ENCODE measurements at regions not wholly inside any gene's neighbourhood (a gene's known extent, or its start where the extent isn't known, plus 50 kb on each side); places are given as distances from the start of the nearest gene placed in this dataset.
"Not testable (repeated sequence)": the region's sequence is repeated elsewhere in the genome, so short reads cannot be mapped to it uniquely, and the experiment has no call there.

DNA sequence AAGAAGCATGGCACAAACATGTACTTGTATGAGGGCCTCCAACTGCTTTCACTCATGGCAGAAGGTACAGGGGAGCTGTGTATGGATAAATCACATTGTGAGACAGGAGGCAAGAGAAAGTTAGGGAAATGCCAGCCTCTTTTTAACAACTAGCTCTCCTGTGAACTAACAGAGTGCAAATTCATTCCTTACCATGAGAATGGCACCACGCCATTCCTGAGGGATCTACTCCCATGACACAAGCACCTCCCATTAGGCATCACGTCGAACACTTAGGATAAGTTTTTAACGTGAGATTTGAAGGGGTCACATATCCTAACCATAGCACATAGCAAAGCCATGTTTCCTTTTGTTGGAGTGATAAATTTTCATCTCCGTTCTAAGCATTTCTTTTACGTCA, 747.2 kb upstream of the CHD1 start:
- intact Hi-C loops (cut with DNase I), result no loop called here
- DNase-seq, result no peak

DNA sequence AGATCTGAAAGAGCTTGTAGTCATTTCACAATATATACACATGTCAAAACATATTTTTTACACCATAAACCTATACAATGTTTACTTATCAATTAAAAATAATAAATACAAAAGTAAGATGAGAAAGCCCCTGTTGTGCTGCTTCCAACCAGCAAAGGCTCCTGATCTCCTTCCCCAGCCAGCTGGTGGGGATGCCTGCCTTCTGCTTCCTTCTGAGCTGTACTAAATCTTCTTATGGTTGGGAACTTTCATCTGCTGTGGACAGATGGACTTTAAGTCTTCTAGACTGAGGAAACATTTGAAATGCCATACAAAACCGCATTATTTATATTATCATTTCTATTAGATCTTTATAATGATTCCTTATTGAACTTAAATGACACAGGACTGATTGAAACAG, 745.3 kb upstream of the CHD1 start:
- intact Hi-C loops (cut with DNase I), result no loop called here
- DNase-seq, result no peak

DNA sequence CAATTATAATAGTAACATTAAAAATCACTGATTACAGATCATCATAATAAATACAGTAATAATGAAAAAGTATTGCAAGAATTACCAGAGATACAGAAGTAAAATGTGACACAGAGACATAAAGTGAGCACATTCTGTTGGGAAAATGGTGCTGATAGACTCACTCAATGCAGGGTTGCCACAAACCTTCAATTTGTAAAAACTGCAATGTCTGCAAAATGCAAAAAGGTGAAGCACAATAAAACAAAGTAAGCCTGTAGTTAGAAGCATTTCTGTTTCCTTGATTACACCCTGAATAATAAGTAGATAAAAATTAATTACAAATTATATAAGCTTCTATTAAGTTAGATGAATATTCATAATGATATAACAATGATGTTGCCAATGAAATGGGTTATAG, 736.2 kb upstream of the CHD1 start:
- DNase-seq, result no peak
- intact Hi-C loops (cut with DNase I), result no loop called here

DNA sequence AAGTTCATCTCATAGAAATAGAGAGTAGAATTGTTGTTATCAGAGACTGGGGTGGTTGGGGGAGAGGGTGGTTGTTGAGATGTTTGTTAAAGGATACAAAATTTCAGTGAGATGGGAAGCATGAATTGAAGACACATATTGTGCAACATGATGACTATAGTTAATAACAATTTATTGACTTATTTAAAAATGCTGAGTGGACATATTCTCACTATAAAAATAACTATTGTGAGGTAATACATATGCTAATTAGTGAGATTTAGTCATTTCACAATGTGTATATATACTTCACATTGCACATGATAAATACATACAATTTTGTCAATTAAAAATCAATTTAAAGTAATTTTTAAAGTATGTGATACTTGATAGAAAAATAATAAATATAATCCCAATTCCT, 722.5 kb upstream of the CHD1 start:
- intact Hi-C loops (cut with DNase I), result no loop called here

DNA sequence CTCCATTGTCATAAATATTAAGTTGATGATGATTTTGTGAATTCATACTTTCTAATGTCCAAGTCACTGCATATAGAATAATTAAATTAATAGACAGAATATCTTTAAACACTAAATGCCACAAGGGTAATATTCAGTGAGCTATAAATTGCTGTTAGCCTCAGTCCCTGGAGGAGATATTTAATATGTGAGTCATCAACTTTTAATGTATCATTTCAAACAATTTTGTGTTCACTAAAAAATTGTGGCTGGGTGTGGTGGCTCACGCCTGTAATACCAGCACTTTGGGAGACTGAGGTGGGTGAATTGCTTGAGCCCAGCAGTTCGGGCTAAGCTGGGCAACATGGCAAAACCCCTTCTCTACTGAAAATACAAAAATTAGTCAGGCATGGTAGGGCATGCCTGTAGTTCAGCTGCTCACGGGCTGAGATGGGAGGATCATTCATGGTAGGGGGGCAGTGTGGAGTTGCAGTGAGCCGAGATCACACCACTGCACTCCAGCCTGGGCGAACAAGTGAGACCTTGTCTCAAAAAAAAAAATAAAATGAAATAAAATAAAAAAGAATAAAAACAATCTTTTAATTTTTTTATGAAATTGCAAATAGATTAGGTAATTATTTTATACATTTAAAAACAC, 717.3 kb upstream of the CHD1 start:
- intact Hi-C loops (cut with DNase I), result no loop called here
- DNase-seq, result no peak

More for the DNA sequence above, 722.5 kb upstream of the CHD1 start:
- DNase-seq, result no peak

DNA sequence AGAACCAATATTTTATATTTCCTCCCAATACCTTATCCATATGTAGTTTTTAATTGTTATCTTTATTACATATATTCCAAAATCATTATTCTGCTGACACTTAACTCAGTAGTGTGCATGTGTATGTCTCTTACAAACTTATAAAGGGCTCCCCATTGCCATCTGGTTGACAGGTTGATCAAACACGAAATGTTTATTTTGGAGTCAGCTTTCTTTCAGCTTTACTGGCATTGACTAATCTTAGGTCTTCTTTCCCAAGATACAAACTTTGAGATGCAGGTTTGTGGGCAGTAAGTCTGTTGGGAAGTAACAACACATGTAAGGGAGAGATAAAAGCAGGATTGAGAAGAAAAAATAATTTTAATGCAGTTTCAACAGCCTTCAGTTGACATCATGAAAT, 716.0 kb upstream of the CHD1 start:
- intact Hi-C loops (cut with DNase I), result no loop called here
- DNase-seq, result no peak

DNA sequence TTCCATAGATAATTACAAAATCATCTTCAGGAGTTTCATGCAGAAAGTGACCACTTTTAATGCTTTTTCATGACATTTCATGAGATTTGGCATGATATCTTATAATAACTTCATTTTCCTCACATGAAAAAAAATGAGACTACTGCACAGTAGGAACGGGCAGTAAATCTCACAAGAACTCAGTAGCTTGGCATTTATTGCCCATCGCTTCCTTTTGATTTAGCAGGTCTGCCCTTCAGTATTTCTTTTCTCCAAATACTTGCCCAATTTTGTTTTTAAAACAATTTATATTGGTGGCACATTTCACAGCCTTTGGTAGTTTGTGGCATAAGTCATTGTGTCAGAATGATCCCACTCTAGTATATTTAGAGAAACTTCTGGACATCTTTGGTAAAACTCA, 711.8 kb upstream of the CHD1 start:
- DNase-seq, result no peak
- intact Hi-C loops (cut with DNase I), result no loop called here

DNA sequence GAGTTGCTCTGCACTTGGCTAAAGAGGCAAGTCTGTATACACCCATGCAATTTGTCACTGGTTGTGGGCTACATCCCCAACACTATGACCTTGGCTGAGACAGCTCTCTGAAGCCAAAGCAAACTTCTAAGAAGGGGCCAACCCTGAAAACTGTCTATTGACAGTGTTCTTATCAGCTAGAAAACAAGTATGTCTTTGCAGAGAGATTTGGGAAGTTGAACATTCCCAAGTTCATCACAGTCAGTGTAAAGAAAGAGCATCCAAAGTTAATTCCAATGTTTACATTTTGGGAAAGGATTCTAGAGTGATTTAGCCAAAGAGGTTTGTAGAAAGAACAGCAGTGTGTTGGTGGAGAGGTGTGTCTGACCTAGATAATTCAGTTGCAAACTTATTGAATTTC, 711.1 kb upstream of the CHD1 start:
- intact Hi-C loops (cut with DNase I), result no loop called here
- DNase-seq, result no peak

DNA sequence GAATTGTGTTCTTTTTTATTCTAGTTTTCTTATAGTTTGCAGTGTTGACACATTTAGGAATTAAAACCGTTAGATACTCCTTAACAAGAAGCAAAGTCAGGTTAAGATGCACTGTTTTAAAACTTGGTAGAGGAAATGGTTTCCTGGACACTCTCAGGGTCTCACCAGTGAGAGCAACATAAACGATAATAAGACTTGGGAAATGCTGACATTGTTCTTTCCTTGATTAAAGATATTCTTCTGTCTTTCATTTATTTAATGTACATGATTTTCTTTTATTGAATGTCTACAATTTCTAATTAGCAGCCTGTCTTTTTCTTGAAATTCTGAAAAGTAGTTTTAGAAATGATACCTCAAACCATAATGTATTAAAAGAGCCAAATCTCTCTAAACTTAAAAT, 707.9 kb upstream of the CHD1 start:
- no peak for DNase-seq
- intact Hi-C loops (cut with DNase I), result no loop called here

DNA sequence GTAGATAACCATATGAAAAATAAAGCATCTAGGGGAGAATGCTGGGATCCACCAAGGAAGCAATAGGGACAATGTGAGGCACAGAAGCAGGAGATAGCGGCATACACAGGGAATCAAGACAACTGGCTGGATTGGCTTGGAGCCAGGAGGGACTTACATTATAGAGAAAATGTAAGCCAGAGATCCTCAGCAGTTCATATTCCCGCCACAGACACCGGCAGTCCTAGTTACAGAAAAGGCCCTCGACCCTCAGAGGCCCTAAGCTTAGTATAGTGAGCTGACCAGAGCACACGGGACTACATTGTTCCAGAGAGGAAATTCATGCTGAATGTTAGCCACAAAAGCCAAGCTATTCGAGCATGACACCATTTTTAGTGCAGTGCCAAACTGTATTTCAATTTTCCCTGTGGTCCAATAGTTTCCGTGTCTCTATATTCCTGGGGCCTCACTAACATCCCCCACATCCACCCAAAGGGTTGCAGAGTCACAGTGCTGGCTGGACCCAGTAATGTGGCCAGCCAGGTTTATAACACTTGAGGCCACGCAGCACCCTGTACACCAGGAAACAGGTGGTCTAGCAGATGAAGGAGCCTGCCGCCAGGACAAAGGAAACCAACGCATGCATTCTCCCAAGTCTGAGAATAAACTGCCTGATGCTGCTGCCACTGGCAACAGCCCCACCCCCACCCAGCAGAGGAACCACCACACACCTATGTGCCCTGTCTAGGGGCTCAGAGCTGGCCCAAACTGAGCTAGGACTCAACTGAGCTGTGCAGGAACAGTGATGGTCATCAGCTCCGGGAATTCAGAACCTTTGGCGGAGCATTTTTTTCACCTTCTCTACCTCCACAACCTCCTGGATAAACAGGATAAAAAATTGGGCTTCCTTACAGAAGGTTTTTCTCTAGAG, 693.2 kb upstream of the CHD1 start:
- intact Hi-C loops (cut with DNase I), result no loop called here
- no peak for DNase-seq

DNA sequence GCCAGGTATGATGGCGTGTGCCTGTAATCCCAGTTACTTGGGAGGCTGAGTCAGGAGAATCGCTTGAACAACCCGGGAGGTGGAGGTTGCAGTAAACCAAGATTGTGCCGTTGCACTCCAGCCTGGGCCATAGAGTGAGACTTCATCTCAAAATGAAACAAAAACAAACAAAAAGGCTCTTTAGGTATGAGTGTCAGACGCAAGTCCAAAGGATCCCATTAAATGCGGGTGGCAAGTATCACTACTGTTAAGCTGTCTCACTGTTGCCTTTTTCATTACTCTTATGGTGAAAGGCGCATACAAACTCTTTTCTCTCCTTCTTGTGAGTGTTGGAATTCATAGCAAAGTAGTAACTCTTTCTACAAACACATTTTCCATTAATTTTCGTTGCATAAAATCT, 688.5 kb upstream of the CHD1 start:
- no peak for DNase-seq
- intact Hi-C loops (cut with DNase I), result no loop called here

DNA sequence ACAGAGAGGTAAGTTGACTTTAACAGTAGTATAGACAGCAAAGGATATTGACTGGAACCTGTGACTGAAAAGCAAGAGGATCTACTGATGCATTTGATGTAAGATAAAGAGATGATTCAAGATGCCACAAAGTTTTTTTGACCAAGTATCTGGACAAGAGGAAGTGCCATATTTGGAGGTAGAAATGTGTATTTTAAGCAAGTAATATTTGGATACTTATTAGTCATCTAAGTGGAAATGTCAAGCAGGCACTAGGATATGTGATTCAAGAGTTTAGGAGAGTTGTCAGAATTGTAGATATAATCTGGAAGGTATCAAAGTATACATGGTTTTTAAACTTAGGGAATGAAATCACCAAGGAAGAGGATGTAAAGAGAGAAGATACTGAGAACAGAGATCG, 686.1 kb upstream of the CHD1 start:
- no peak for DNase-seq
- intact Hi-C loops (cut with DNase I), result no loop called here

DNA sequence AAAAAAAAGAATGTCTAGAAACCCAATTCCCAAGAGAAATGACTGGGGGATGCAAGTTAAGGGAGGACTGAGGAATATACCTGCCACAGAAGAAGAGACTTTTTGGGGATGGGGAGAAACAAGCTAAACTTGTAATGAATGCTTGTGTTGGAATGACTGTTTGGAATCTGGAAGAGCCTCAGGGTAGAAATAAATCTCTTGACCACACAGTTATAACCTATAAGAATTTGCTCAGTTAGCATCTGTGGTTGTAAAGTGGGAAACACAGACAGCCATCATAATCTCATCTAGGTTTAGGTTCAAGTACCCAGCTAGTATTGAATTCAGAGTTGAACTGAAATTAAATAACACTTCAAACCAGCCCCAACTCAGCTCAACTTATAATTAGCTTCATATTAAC, 678.3 kb upstream of the CHD1 start:
- intact Hi-C loops (cut with DNase I), result no loop called here

DNA sequence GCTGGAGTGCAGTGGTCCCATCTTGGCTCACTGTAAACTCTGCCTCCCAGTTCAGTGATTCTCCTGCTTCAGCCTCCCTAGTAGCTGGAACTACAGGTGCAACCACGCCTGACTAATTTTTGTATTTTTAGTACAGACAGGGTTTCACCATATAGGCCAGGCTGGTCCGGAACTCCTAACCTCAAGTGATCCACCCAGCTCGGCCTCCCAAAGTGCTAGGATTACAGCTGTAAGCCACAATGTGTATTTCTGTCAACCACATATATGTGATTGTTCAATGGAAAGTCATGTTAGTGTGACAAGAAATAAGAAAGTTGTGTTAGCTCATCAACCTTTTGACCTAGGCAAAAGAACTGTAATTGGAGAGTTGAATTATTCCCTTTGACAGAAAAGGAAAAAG, 677.1 kb upstream of the CHD1 start:
- intact Hi-C loops (cut with DNase I), result no loop called here

More for the DNA sequence above, 678.3 kb upstream of the CHD1 start:
- no peak for DNase-seq

DNA sequence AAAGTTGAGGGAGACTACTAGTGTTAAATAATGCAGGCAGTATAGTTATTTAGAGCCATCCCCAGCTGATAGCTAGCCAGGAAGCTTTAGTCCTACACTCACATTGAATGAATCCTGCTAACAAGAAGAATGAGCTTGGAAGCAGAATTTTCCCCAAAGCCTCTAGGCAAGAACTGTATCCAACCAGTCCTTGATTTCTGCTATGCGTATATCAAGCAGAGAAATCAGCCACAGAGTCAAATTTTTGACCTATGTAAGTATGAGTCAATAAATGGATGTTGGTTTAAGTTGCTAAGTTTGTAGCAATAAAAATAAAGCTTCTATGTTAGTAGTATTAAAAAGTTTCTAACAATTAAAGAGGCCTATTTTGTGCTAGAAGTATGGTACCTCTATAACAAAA, 672.1 kb upstream of the CHD1 start:
- intact Hi-C loops (cut with DNase I), result no loop called here
- no peak for DNase-seq

More for the DNA sequence above, 677.1 kb upstream of the CHD1 start:
- DNase-seq, result no peak

DNA sequence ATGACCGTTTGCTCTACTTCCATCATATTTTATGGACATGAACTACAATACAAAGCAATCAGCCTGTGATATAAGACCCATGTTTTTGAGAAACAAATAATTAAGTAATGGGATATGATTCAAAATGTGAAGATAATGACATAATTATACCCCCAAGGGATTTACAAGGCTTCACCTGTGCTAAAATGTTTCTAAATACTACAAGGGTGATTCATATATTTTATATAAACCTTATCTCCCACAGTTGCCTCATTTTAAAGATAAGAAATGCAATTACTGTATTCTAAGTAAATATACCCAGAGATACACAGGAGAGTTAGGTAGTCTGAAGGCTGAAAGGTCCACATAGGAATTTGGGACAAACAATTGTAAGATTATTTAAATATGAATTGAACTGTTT, 662.0 kb upstream of the CHD1 start:
- DNase-seq, result no peak
- intact Hi-C loops (cut with DNase I), result no loop called here

DNA sequence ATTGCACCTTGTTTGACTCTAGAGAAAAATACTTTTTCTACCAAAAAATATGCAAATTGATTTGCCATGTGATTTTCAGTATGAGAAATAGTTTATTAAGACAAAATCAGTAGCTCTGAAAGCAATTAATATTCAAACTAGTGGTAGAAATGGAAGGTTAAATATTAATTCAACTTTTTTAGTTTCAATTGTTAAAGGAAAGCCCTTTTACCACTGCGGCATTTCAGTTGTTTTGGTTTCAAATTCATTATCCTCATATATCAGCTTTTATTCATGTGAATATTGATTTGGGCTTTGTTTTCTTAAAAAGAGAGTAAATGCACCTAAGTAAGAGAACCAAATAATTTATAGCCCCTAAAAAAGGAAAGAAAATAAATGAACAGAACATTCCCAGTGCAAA, 660.6 kb upstream of the CHD1 start:
- intact Hi-C loops (cut with DNase I), result no loop called here
- no peak for DNase-seq

DNA sequence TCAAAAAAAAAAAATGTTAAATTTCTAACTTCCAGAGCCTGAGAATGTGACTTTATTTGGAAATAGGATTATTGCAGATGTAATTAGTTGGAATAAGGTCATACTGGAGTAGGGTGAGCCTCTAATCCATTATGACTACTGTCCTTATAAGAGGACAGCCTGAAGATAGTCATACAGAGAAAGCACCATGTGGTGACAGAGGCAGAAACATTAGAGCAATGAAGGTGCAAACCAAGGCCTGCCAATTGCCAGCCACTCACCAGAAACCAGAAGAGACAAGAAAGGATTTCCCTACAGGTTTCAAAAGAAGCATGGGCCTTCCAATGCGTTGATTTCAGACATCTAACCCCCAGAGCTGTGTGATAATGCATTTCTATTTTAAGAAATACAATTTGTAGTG, 659.2 kb upstream of the CHD1 start:
- intact Hi-C loops (cut with DNase I), result no loop called here
- no peak for DNase-seq

DNA sequence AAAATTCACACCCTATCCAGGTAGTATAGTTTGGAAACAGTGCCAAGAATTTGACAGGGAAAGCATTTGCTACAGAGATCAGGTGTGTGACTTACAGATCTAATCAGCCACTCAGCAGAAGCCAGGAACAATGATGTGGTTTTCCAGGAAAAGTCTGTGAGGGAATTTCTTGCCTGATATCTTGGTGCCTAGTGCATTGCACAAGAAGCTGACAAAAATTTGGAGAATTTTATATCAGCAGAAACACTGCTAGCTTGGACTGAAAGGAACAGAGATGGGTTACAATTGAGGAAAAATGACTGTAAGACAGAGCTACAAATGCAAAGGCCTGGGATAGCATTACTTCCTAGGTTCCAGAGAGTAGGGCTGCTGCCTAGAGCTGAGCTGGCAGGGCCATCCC, 658.1 kb upstream of the CHD1 start:
- intact Hi-C loops (cut with DNase I), result no loop called here
- DNase-seq, result no peak

DNA sequence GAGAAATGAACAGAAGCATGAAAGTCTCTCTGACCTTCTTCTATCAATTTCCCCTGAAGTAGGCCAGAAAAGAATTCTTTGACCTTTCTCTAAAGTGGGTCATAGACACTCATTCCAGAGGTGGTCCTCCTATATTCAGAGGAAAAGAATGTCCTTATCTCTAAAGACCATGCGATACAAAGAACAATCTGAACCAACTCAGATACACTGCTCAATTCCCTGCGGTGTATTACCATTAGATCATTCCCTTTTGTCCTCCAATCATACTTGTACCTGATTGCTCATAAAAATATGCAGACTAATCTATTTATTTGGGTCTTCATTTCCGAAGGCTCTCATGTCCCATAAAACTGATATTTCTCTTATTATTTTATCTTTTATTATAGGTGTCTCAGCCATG, 652.4 kb upstream of the CHD1 start:
- DNase-seq; intact Hi-C loops (cut with DNase I): not testable (repeated sequence)

Data from head of caudate nucleus (tissue), 42 donors.